GM19467 (cell line): ENCODE measurements at regions not wholly inside any gene's neighbourhood (a gene's known extent, or its start where the extent isn't known, plus 50 kb on each side); places are given as distances from the start of the nearest gene placed in this dataset.

Source experiments
- ATAC-seq: cut with Tn5 transposase; IDR thresholded peaks from one replicate; pipeline ENCODE4 v1.9.1; 2021; ENCODE audit warnings: mild to moderate bottlenecking, moderate library complexity; ENCODE audit not compliant: unreplicated experiment

- ATAC-seq: no peak
Measured at GRCh38 chr7:125173571-125173970, 243.9 kb upstream of the POT1 start.

- no peak for ATAC-seq
Measured at GRCh38 chr7:125169088-125169487, 239.5 kb upstream of the POT1 start.

GRCh38 chr7:125154930-125155329 is 225.3 kb upstream of the POT1 start:
- ATAC-seq: no peak

- no peak for ATAC-seq
Measured at GRCh38 chr7:125149151-125149550, 219.5 kb upstream of the POT1 start.

- ATAC-seq: no peak
Measured at GRCh38 chr7:125147047-125147446, 217.4 kb upstream of the POT1 start.

GRCh38 chr7:125136755-125137532 is 207.3 kb upstream of the POT1 start:
- no peak for ATAC-seq

- ATAC-seq: no peak
Measured at GRCh38 chr7:125136341-125136740, 206.7 kb upstream of the POT1 start.

GRCh38 chr7:125130173-125130572 is 200.5 kb upstream of the POT1 start:
- ATAC-seq: no peak

- ATAC-seq: no peak
Measured at GRCh38 chr7:125127304-125127703, 197.7 kb upstream of the POT1 start.

GRCh38 chr7:125126376-125126775 is 196.8 kb upstream of the POT1 start:
- ATAC-seq: no peak

- no peak for ATAC-seq
Measured at GRCh38 chr7:125125315-125125714, 195.7 kb upstream of the POT1 start.

GRCh38 chr7:125122173-125122572 is 192.5 kb upstream of the POT1 start:
- ATAC-seq: no peak

GRCh38 chr7:125119559-125120115 is 190.0 kb upstream of the POT1 start:
- no peak for ATAC-seq

GRCh38 chr7:125118444-125118843 is 188.8 kb upstream of the POT1 start:
- ATAC-seq: no peak

- ATAC-seq: no peak
Measured at GRCh38 chr7:125112850-125113249, 183.2 kb upstream of the POT1 start.

- ATAC-seq: no peak
Measured at GRCh38 chr7:125099519-125099918, 169.9 kb upstream of the POT1 start.

- ATAC-seq: no peak
Measured at GRCh38 chr7:125098377-125098970, 168.8 kb upstream of the POT1 start.

GRCh38 chr7:125090596-125090995 is 161.0 kb upstream of the POT1 start:
- ATAC-seq: no peak

GRCh38 chr7:125089171-125089570 is 159.5 kb upstream of the POT1 start:
- no peak for ATAC-seq

GRCh38 chr7:125088555-125088954 is 158.9 kb upstream of the POT1 start:
- no peak for ATAC-seq

GRCh38 chr7:125085084-125085483 is 155.5 kb upstream of the POT1 start:
- no peak for ATAC-seq

- ATAC-seq: no peak
Measured at GRCh38 chr7:125084196-125084595, 154.6 kb upstream of the POT1 start.
